Epithelial cell of proximal tubule (primary cell): ENCODE measurements at regions not wholly inside any gene's neighbourhood (a gene's known extent, or its start where the extent isn't known, plus 50 kb on each side); places are given as distances from the start of the nearest gene placed in this dataset.

Source experiments
- DNase-seq: peaks from one replicate; pipeline ENCODE4 v3.0.0-alpha.2; 2011; ENCODE audit warnings: low read depth
- H3K4me3 ChIP-seq: 2 replicates; pipeline ENCODE4 v1.5.1; 2011; ENCODE audit warnings: low read depth, mild to moderate bottlenecking, low read length
- TF ChIP-seq, protein P1 (sequence below): conservative IDR thresholded peaks from 2 replicates; pipeline ENCODE4 v1.5.1; 2012; ENCODE audit warnings: low read depth, mild to moderate bottlenecking, low read length

- TF ChIP-seq, protein P1, sequence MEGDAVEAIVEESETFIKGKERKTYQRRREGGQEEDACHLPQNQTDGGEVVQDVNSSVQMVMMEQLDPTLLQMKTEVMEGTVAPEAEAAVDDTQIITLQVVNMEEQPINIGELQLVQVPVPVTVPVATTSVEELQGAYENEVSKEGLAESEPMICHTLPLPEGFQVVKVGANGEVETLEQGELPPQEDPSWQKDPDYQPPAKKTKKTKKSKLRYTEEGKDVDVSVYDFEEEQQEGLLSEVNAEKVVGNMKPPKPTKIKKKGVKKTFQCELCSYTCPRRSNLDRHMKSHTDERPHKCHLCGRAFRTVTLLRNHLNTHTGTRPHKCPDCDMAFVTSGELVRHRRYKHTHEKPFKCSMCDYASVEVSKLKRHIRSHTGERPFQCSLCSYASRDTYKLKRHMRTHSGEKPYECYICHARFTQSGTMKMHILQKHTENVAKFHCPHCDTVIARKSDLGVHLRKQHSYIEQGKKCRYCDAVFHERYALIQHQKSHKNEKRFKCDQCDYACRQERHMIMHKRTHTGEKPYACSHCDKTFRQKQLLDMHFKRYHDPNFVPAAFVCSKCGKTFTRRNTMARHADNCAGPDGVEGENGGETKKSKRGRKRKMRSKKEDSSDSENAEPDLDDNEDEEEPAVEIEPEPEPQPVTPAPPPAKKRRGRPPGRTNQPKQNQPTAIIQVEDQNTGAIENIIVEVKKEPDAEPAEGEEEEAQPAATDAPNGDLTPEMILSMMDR, result no peak
- no peak overlapping the region for H3K4me3 ChIP-seq
- no peak for DNase-seq
Observed at GRCh38 chr2:22628906-22629305, 756.1 kb upstream of the KLHL29 start.

- TF ChIP-seq, protein P1, result no peak
- H3K4me3 ChIP-seq, result no peak overlapping the region
- DNase-seq, result no peak
Observed at GRCh38 chr2:22634167-22634566, 750.8 kb upstream of the KLHL29 start.

GRCh38 chr2:22656426-22656825 lies 728.6 kb upstream of the KLHL29 start:
- H3K4me3 ChIP-seq, result no peak overlapping the region
- DNase-seq, result no peak
- TF ChIP-seq, protein P1, result no peak

DNA sequence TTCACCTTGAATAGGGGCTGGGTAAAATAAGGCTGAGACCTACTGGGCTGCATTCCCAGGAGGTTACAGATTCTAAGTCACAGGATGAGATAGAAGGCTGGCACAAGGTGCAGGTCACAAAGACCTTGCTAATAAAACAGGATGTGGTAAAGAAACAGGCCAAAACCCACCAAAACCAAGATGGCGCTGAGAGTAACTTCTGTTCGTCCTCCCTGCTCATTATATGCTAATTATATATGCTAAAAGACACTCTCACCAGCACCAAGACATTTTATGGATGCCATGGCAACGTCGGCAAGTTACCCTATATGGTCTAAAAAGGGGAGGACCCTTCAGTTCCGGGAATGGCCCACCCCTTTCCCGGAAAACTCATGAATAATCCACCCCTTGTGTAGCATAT lies 711.5 kb upstream of the KLHL29 start:
- no peak for DNase-seq
- TF ChIP-seq, protein P1, result no peak
- no peak overlapping the region for H3K4me3 ChIP-seq

DNA sequence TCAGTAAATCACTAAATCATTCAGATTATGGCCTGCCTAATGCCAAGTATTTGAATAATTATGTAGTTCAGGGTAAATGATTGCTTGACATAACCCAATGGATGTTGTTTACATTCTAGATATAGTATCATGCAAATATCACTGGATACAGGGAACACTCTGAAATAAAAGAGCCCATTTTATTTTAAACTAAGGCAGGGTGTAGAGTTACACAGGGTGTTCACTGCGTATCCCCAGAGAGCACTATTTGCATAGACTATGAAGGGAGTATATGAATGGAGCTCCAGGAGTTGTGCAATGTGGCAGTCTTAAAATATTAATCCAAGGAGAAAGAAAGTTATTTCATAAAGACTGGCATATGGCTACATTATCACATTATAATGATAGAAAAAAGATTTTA lies 701.1 kb upstream of the KLHL29 start:
- TF ChIP-seq, protein P1, result no peak
- H3K4me3 ChIP-seq, result no peak overlapping the region
- no peak for DNase-seq

GRCh38 chr2:22690096-22690495 lies 694.9 kb upstream of the KLHL29 start:
- DNase-seq, result no peak
- TF ChIP-seq, protein P1, result no peak

GRCh38 chr2:22691666-22692065 lies 693.3 kb upstream of the KLHL29 start:
- TF ChIP-seq, protein P1, result no peak
- no peak for DNase-seq
- H3K4me3 ChIP-seq, result no peak overlapping the region

More at GRCh38 chr2:22690096-22690495, 694.9 kb upstream of the KLHL29 start:
- H3K4me3 ChIP-seq, result no peak overlapping the region
